ENCODE measurements at regions not wholly inside any gene's neighbourhood (a gene's known extent, or its start where the extent isn't known, plus 50 kb on each side); places are given as distances from the start of the nearest gene placed in this dataset.

DNA sequence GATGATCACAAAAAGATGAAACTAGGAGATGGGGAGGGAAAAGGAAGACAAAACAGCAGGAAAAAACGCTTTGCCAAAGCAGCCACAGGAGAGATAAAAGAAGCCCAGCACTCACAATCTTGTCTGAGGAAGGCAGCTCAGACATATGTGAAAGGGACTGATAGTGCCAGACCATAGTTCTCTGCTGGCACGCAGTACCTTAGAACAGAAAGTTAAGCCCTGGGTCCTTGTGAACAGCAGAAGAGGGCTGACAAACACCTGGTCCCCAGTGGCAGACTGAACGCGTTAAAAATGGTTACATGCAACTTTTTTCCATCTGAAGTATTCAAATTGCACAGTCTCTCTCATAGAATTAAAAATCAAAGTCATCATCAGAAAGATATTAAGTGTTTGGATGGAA, 433.2 kb upstream of the ADAMTS5 start:
- TF ChIP-seq EZH2 (IDR thresholded peaks at IDR 0.05; ENCODE audit: insufficient read depth, poor library complexity, severe bottlenecking) (no peak), EZH2phosphoT487 (IDR thresholded peaks at IDR 0.05; ENCODE audit: insufficient read depth, low read depth) (no peak)

Data from GM23248 (cell line).